ENCODE measurements at regions not wholly inside any gene's neighbourhood (a gene's known extent, or its start where the extent isn't known, plus 50 kb on each side); places are given as distances from the start of the nearest gene placed in this dataset.

Small RNA genes lying in the stretch of these regions (small RNA-seq; reads per million reads assigned to genes)
- gene AL627313.1 = 0 reads per million in 4 donors
- 0 reads per million in 4 donors for gene RF01210
